OCI-LY3 (cell line): ENCODE measurements at regions not wholly inside any gene's neighbourhood (a gene's known extent, or its start where the extent isn't known, plus 50 kb on each side); places are given as distances from the start of the nearest gene placed in this dataset.

Source experiments
- EZH2phosphoT487 ChIP-seq: fragments of 200-600 bp; shearing (Covaris generic); IDR thresholded peaks from 2 replicates; pipeline ENCODE4 v1.6.1; 2018; ENCODE audit warnings: antibody characterized with exemption, mixed run types, low read depth
- TF ChIP-seq, protein P1 (sequence below): fragments of 200-600, 300-600 bp; sonication (generic); IDR thresholded peaks from 2 replicates; pipeline ENCODE4 v1.5.1; 2014; ENCODE audit warnings: antibody characterized with exemption, low read length, low read depth

DNA sequence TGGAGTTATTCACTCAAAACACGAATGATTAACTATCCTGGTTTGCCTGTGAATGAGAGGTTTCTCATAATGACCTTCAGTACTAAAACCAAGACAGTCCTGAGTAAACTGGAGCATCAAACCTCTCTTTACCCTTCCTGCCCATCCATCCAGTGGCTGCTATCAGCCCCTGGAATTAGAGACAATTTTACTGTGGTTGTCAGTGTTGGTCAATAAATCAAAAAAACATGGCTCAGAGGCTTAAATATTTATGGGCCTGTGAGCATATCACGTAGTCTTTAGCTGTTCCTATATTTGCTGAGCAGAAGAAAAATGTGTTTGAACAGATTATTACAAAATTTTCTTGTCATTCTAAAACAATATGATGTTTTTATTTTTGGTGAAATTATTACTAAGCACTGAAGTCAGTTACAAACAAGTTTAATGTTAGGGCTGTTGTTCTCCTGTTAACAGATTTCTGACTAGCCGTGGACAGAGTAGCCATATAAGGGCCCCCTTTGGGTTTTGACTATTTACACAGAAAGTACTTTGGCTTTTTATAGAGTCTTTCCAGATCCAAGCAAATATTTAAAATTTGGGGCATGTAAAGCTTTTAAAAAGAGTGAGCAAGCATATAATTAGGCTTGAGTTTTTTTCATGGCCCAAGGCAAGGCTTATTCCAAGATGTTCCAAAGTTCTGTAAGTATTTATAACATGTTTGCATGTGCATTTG lies 580.9 kb downstream of the DIPK2A start:
- TF ChIP-seq, protein P1, sequence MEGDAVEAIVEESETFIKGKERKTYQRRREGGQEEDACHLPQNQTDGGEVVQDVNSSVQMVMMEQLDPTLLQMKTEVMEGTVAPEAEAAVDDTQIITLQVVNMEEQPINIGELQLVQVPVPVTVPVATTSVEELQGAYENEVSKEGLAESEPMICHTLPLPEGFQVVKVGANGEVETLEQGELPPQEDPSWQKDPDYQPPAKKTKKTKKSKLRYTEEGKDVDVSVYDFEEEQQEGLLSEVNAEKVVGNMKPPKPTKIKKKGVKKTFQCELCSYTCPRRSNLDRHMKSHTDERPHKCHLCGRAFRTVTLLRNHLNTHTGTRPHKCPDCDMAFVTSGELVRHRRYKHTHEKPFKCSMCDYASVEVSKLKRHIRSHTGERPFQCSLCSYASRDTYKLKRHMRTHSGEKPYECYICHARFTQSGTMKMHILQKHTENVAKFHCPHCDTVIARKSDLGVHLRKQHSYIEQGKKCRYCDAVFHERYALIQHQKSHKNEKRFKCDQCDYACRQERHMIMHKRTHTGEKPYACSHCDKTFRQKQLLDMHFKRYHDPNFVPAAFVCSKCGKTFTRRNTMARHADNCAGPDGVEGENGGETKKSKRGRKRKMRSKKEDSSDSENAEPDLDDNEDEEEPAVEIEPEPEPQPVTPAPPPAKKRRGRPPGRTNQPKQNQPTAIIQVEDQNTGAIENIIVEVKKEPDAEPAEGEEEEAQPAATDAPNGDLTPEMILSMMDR: no peak
- no peak for TF ChIP-seq EZH2phosphoT487
